ENCODE measurements at regions not wholly inside any gene's neighbourhood (a gene's known extent, or its start where the extent isn't known, plus 50 kb on each side); places are given as distances from the start of the nearest gene placed in this dataset.
"Not testable (repeated sequence)": the region's sequence is repeated elsewhere in the genome, so short reads cannot be mapped to it uniquely, and the experiment has no call there.

DNA sequence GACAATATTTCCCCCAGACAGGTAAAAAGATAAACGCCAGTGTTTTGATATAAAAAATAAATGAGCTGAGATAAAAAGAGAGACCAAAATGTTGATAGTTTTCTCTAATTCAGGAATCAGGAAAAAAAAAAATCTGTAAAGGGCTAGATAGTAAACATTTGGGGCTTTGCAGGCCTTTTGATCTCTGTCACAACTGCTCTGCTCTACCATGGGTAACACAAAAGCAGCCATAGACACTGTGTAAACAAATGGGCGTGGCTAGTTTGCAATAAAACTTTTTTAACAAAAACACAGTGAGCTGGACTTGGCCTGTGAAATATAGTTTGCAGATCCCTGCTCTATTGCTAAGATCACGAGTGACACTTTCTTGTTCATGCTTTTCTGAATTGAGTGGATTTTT lies 219.1 kb upstream of the STXBP5 start:
- DNase-seq (ENCODE audit: low spot score) = no peak

- DNase-seq (ENCODE audit: low spot score) = no peak
Observed at GRCh38 chr6:146985966-146986365, 218.3 kb upstream of the STXBP5 start.

- not testable (repeated sequence) for DNase-seq (ENCODE audit: low spot score)
Observed at GRCh38 chr6:146987938-146988337, 216.3 kb upstream of the STXBP5 start.

DNA sequence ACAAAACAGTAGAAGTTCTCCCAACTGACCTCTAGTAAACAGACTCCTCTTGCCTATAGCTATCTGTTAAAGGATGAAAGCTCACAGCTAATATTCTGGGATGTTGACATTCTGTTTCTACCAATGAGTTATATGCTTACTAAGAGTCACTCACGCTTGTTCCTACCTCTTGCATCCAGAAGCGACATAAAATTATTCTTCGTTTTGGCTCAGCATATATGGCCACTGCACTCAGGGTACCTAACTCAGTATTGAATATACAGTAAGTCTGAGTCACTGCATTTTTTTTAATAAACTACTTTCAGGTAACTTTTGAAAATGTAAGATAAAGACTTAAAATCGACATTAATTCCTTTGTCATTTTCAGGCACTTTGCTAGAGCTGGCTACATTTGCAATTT lies 214.4 kb upstream of the STXBP5 start:
- peak; percentile 2 for DNase-seq (ENCODE audit: low spot score)

DNA sequence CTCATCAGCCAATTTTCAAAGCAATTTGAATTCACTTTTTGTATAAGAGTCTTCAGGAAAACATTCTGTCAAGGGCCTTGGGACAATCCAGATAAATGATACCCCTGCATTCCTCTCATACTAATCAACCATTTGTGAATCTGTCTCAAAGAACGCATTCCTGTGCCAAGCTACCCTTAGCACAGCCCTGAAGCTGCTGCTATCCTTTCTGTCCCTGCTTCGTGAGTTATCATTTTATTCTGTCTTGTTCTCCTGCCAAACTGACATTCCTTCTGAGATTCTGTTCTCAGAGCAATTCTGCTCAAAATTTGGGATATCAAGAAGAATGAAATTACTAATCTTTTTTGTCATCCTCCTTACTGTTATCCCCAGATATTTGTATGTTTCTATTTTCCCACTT lies 213.9 kb upstream of the STXBP5 start:
- peak; percentile 71 for DNase-seq (ENCODE audit: low spot score)

GRCh38 chr6:146990821-146991798 lies 213.1 kb upstream of the STXBP5 start:
- peak; percentile 37 for DNase-seq (ENCODE audit: low spot score)

DNA sequence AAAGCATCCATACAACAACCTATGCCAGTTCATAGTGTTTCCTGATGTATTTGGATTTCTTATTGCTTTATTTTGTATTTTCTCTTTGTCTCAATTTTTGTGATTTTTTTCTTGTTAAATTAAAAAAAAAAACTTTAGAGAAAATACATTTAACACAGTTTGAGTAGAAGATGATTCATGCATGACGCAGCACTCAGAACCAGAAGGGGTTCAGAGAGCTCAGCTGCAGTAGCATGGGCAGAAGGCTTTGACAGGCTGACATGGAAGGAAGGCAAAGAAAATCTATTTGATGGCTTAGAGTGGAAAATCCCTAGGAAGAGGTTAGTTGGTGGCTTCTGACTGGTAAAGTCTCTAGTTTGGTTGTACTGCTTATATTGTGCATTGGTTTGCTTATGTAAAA lies 207.2 kb upstream of the STXBP5 start:
- DNase-seq (ENCODE audit: low spot score) = peak; percentile 30

- DNase-seq (ENCODE audit: low spot score) = no peak
Observed at GRCh38 chr6:146999766-147000165, 204.5 kb upstream of the STXBP5 start.

- peak; percentile 37 for DNase-seq (ENCODE audit: low spot score)
Observed at GRCh38 chr6:147000545-147001488, 203.4 kb upstream of the STXBP5 start.

- DNase-seq (ENCODE audit: low spot score) = no peak
Observed at GRCh38 chr6:147001621-147002020, 202.6 kb upstream of the STXBP5 start.

- no peak for DNase-seq (ENCODE audit: low spot score)
Observed at GRCh38 chr6:147003186-147003585, 201.0 kb upstream of the STXBP5 start.

DNA sequence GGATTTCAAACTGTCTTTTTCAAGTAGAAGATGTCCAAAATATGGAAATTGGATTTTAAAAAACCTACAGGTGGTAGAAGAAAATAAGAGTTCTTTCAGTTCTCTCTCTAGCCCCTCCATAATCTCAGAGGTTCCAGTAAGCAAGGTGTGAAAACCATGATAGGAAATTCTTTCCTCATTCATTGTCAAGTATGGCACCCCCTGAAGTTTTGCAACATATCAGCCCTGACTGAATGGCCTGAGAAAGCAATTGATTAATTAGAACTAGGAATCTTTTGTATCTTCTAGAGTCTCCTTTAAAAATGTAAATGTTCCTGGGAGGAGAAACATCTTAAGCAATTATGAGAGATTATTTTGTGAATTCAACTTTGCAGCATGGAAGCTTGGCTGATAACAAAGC lies 198.7 kb upstream of the STXBP5 start:
- DNase-seq (ENCODE audit: low spot score) = no peak

DNA sequence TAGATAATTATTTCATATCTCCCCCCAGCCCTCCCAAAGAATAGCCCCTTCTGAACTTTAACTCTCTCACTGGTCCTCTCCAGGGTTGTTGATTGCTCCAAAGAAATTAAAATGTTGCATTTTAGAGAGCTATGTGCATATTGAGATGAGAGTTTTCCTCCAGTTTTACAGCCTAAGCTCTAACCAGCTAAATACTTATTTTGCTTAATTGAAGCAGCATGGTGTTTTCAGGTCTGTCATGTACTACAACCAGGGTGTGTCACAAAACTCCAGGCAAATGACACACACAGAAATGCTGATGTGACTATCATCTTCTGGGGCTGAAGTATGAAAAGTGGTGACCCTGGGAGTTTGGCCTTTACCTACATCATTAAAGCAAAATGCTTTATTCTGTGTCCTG lies 196.8 kb upstream of the STXBP5 start:
- DNase-seq (ENCODE audit: low spot score) = no peak

- DNase-seq (ENCODE audit: low spot score) = no peak
Observed at GRCh38 chr6:147009358-147009757, 194.9 kb upstream of the STXBP5 start.

GRCh38 chr6:147015674-147016073 lies 188.5 kb upstream of the STXBP5 start:
- DNase-seq (ENCODE audit: low spot score) = no peak

- DNase-seq (ENCODE audit: low spot score) = no peak
Observed at GRCh38 chr6:147016440-147016839, 187.8 kb upstream of the STXBP5 start.

DNA sequence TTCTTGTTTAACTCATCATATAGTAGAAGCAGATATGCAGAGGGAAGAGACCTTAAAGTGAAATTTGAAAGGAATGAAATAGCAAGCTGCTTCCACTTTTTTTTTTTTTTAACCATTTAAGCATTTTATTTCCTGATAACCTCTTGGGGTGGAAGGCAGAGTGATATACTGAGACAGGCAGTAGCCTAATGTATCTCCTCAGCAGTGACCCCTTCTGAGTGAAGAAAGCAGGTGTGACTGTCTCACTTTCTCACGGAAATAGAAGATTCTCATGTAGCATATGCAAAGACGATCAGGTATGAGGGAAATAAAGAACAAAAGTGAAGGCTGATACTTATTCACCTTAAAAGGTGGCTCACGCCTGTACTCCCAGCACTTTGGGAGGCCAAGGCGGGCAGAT lies 187.1 kb upstream of the STXBP5 start:
- no peak for DNase-seq (ENCODE audit: low spot score)

DNA sequence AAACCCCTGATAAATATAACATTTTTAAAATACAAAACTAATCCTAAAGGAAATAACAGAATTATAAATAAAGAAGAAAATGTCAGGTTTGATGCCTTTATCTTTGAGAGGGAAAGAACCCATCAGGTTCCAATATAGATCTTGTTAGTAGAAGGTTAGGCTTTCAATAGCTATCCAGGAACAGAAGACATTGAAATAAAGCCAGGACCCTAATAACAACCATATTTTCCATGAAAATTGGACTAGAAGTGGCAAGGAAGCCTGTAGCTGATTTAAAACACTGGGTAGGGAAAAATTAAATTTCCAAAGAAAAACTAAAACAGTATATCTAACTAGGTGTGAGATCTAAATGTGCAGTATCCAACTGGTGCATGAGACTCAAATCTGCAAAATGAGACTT lies 185.2 kb upstream of the STXBP5 start:
- DNase-seq (ENCODE audit: low spot score) = no peak

GRCh38 chr6:147022041-147022440 lies 182.2 kb upstream of the STXBP5 start:
- DNase-seq (ENCODE audit: low spot score) = peak; percentile 90

DNA sequence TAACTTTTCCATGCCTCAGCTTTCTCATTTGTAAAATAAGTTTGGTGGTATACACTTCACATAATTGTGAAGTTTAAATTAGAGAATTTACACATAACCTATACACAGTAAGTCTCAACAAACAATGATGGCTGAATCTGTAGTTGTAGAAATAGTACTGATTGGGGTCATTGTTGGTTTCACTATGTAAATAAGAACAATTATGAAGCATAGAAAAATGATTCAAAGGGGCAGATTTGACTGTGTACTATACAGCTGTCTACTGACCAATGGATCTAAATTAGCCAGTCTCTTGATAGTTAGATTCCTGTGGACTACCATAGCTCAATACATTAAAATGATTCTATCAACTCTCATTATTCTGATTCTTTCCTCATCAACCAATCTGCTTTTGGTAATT lies 181.1 kb upstream of the STXBP5 start:
- DNase-seq (ENCODE audit: low spot score) = no peak

GRCh38 chr6:147023581-147023980 lies 180.6 kb upstream of the STXBP5 start:
- peak; percentile 29 for DNase-seq (ENCODE audit: low spot score)

- no peak for DNase-seq (ENCODE audit: low spot score)
Observed at GRCh38 chr6:147029923-147030322, 174.3 kb upstream of the STXBP5 start.

GRCh38 chr6:147033267-147033666 lies 170.9 kb upstream of the STXBP5 start:
- DNase-seq (ENCODE audit: low spot score) = peak; percentile 6
